ENCODE measurements at regions not wholly inside any gene's neighbourhood (a gene's known extent, or its start where the extent isn't known, plus 50 kb on each side); places are given as distances from the start of the nearest gene placed in this dataset.

GRCh38 chr5:5902678-5903646 is 475.4 kb downstream of the MED10 start:
- H2BK12ac ChIP-seq (ENCODE audit: low read depth, low read length): no peak overlapping the region
- no peak for FAIRE-seq
- no peak overlapping the region for H2AK5ac ChIP-seq (ENCODE audit: low read depth, low read length)
- no peak overlapping the region for H3K4me3 ChIP-seq (ENCODE audit: extremely low read depth in 1 of 4, insufficient read depth in 2 of 4, low read depth in 3 of 4, low read length in 4 of 4)
- H3K4me2 ChIP-seq (ENCODE audit: insufficient read depth in 1 of 2, low read depth in 2 of 2, low read length in 2 of 2): no peak overlapping the region
- no peaks in the 10 kb centered on the region for H3K9me3 ChIP-seq (ENCODE audit: insufficient read depth in 2 of 2, low read depth in 1 of 2, low read length in 1 of 2)
- no peak overlapping the region for H2BK20ac ChIP-seq (ENCODE audit: low read length)
- no peaks in the 10 kb centered on the region for H3K79me1 ChIP-seq (ENCODE audit: low read depth, low read length)
- H3K23me2 ChIP-seq (ENCODE audit: low read depth, low read length): no peaks in the 10 kb centered on the region
- H4K91ac ChIP-seq (replicated peaks; ENCODE audit: insufficient read length, low read length): no peak overlapping the region
- H2AFZ ChIP-seq (ENCODE audit: low read length): no peak overlapping the region
- no peak overlapping the region for H3K4ac ChIP-seq (replicated peaks; ENCODE audit: insufficient read length, low read depth, low read length)
- no peaks in the 10 kb centered on the region for H3K79me2 ChIP-seq (ENCODE audit: control insufficient read depth in 1 of 2, insufficient read depth in 2 of 2, low read length in 2 of 2)
- POLR2A ChIA-PET (ENCODE audit: partially characterized antibody): no interaction called here
- no peak overlapping the region for H2BK120ac ChIP-seq (replicated peaks; ENCODE audit: low read depth, low read length)
- H3K27ac ChIP-seq (ENCODE audit: low read depth, low read length): no peak overlapping the region
- CTCF ChIA-PET (ENCODE audit: partially characterized antibody): interaction anchor here (0.6 to 0.8 kb wide), 2 partner anchors 16 to 1758 kb away, joined by 3 read pairs; no protein-coding TSS in a partner anchor
- no peak overlapping the region for H3K56ac ChIP-seq (replicated peaks; ENCODE audit: insufficient read length, low read depth, low read length)
- H3K23ac ChIP-seq (ENCODE audit: insufficient read length): no peak overlapping the region
- peaks cover 0 to 8% (median 3%) of the 10 kb centered on the region in 4 experiments; a peak in 3 of 7 replicates for H3K4me1 ChIP-seq (replicated peaks in 1 of 4; ENCODE audit: control insufficient read depth in 3 of 4, insufficient read depth in 4 of 4, low read length in 3 of 4)
- H3K9ac ChIP-seq (replicated peaks in 1 of 4; ENCODE audit: extremely low read depth in 1 of 4, low read depth in 3 of 4, low read length in 3 of 4): no peak overlapping the region
- no peak overlapping the region for H4K8ac ChIP-seq (ENCODE audit: extremely low read depth, insufficient read depth, low read length)
- H3K27me3 ChIP-seq (replicated peaks in 1 of 4; ENCODE audit: control insufficient read depth in 3 of 4, extremely low read depth in 1 of 4, insufficient read depth in 3 of 4, low read length in 3 of 4): no peaks in the 10 kb centered on the region
- H3K14ac ChIP-seq (ENCODE audit: insufficient read length): no peak overlapping the region
- no peaks in the 10 kb centered on the region for H3K36me3 ChIP-seq (ENCODE audit: control insufficient read depth in 2 of 4, insufficient read depth in 4 of 4, low read length in 3 of 4)
- no peak for DNase-seq (ENCODE audit: low read depth in 1 of 2, low spot score in 2 of 2)
- no peak overlapping the region for H4K5ac ChIP-seq (ENCODE audit: insufficient read length, low read depth, low read length)
- TF ChIP-seq SP2 (IDR thresholded peaks at IDR 0.05; ENCODE audit: low read length): no peak
- TF ChIP-seq PHF8 (conservative IDR thresholded peaks at IDR 0.05; ENCODE audit: low read depth, low read length): no peak
- no peak for TF ChIP-seq SIRT6 (IDR thresholded peaks at IDR 0.05; ENCODE audit: low read length)
- TF ChIP-seq RAD21 (IDR thresholded peaks at IDR 0.05 in 1 of 2, conservative IDR thresholded peaks at IDR 0.05 in 1 of 2; ENCODE audit: low read depth in 2 of 2, low read length in 2 of 2): no peak
- TF ChIP-seq KDM1A (IDR thresholded peaks at IDR 0.05; ENCODE audit: borderline replicate concordance, low read length): no peak
- TF ChIP-seq BRCA1 (IDR thresholded peaks at IDR 0.05; ENCODE audit: low read depth, low read length): no peak
- TF ChIP-seq SIX5 (IDR thresholded peaks at IDR 0.05; ENCODE audit: low read depth, low read length): no peak
- H2BK5ac ChIP-seq (ENCODE audit: low read depth, low read length): no peak overlapping the region
- WGBS, 2 experiments (ENCODE audit: extremely low coverage in 1 of 2, insufficient coverage in 1 of 2, insufficient read length in 1 of 2, insufficient replicate concordance in 2 of 2, low coverage in 1 of 2, low lambda C conversion rate in 2 of 2, missing lambda C conversion rate in 1 of 2): 89% methylated on average over 10 of the region's 10 CpGs; no CpG with 5 or more reads in 1 of the 2 experiments
- H4K20me1 ChIP-seq (replicated peaks in 1 of 2; ENCODE audit: control insufficient read depth in 1 of 2, insufficient read depth in 2 of 2, low read length in 2 of 2): no peaks in the 10 kb centered on the region
- no peak overlapping the region for H3K18ac ChIP-seq (ENCODE audit: extremely low read depth, low read length)
- no peak overlapping the region for H2BK15ac ChIP-seq (ENCODE audit: low read length)

All from H1 (cell line).